ENCODE measurements at regions not wholly inside any gene's neighbourhood (a gene's known extent, or its start where the extent isn't known, plus 50 kb on each side); places are given as distances from the start of the nearest gene placed in this dataset.

GRCh38 chr9:108400297-108400696, 455.5 kb downstream of the ACTL7B start:
- no peaks in the 10 kb centered on the region for H3K36me3 ChIP-seq (replicated peaks in 1 of 2; ENCODE audit: control insufficient read depth in 1 of 2, insufficient read depth in 2 of 2, low read length in 2 of 2)
- BruUV-seq (replicated peaks): no TSS peak
- intact Hi-C loops (cut with micrococcal nuclease; ENCODE audit: unreplicated experiment): no loop called here
- H3K27me3 ChIP-seq (ENCODE audit: control insufficient read depth in 1 of 2, insufficient read depth in 2 of 2, low read length in 2 of 2): no peaks in the 10 kb centered on the region
- no peak overlapping the region for H3K4me3 ChIP-seq (replicated peaks in 1 of 3; ENCODE audit: insufficient read depth in 1 of 3, low read depth in 2 of 3, low read length in 3 of 3)
- H3K9me3 ChIP-seq (ENCODE audit: low read length): no peaks in the 10 kb centered on the region
- in situ Hi-C loops (cut with HindIII; ENCODE audit: extremely low pct_ligation_motif_present, low pct_unique_long_range_greater_than_20kb): no loop called here
- TF ChIP-seq, protein P1, sequence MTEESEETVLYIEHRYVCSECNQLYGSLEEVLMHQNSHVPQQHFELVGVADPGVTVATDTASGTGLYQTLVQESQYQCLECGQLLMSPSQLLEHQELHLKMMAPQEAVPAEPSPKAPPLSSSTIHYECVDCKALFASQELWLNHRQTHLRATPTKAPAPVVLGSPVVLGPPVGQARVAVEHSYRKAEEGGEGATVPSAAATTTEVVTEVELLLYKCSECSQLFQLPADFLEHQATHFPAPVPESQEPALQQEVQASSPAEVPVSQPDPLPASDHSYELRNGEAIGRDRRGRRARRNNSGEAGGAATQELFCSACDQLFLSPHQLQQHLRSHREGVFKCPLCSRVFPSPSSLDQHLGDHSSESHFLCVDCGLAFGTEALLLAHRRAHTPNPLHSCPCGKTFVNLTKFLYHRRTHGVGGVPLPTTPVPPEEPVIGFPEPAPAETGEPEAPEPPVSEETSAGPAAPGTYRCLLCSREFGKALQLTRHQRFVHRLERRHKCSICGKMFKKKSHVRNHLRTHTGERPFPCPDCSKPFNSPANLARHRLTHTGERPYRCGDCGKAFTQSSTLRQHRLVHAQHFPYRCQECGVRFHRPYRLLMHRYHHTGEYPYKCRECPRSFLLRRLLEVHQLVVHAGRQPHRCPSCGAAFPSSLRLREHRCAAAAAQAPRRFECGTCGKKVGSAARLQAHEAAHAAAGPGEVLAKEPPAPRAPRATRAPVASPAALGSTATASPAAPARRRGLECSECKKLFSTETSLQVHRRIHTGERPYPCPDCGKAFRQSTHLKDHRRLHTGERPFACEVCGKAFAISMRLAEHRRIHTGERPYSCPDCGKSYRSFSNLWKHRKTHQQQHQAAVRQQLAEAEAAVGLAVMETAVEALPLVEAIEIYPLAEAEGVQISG (CRISPR knock-in tag; IDR thresholded peaks at IDR 0.05): no peak
- TF ChIP-seq STAG1 (CRISPR knock-in tag; IDR thresholded peaks at IDR 0.05) (no peak), PPARG (CRISPR knock-in tag; conservative IDR thresholded peaks at IDR 0.05) (no peak), ERF (CRISPR knock-in tag; IDR thresholded peaks at IDR 0.05) (no peak)
- ATAC-seq (0 out of 3 replicates have a peak, but pooled peaks have one; percentile 24), DNase-seq (ENCODE audit: low spot score) (no peak), FAIRE-seq (no peak)
- H4K20me1 ChIP-seq (ENCODE audit: insufficient read depth, low read length): no peaks in the 10 kb centered on the region
- H3K27ac ChIP-seq (ENCODE audit: extremely low read length, insufficient read depth, low read length): no peak overlapping the region
- H3K9ac ChIP-seq (ENCODE audit: insufficient read depth, low read depth, low read length): no peak overlapping the region
- no peaks in the 10 kb centered on the region for H3K79me2 ChIP-seq (ENCODE audit: insufficient read depth, low read length)
- POLR2A ChIA-PET: no interaction called here
- no peak overlapping the region for H3K4me2 ChIP-seq (ENCODE audit: low read depth, low read length)
- no peak overlapping the region for H2AFZ ChIP-seq (ENCODE audit: low read length)
- CTCF ChIA-PET (ENCODE audit: low intra/inter-chr PET ratio, low total read pairs): no interaction called here
- H3K4me1 ChIP-seq (ENCODE audit: insufficient read depth, low read length): no peaks in the 10 kb centered on the region

- Histone ChIP-seq H3K36me3 (replicated peaks in 1 of 2; ENCODE audit: control insufficient read depth in 1 of 2, insufficient read depth in 2 of 2, low read length in 2 of 2) (no peaks in the 10 kb centered on the region), H3K79me2 (ENCODE audit: insufficient read depth, low read length) (no peaks in the 10 kb centered on the region), H3K27me3 (ENCODE audit: control insufficient read depth in 1 of 2, insufficient read depth in 2 of 2, low read length in 2 of 2) (no peaks in the 10 kb centered on the region), H3K9me3 (ENCODE audit: low read length) (no peaks in the 10 kb centered on the region), H3K9ac (ENCODE audit: insufficient read depth, low read depth, low read length) (no peak overlapping the region), H2AFZ (ENCODE audit: low read length) (no peak overlapping the region), H3K4me2 (ENCODE audit: low read depth, low read length) (no peak overlapping the region), H3K4me1 (ENCODE audit: insufficient read depth, low read length) (no peaks in the 10 kb centered on the region), H3K27ac (ENCODE audit: extremely low read length, insufficient read depth, low read length) (no peak overlapping the region), H4K20me1 (ENCODE audit: insufficient read depth, low read length) (no peaks in the 10 kb centered on the region), H3K4me3 (replicated peaks in 1 of 3; ENCODE audit: insufficient read depth in 1 of 3, low read depth in 2 of 3, low read length in 3 of 3) (no peak overlapping the region)
- TF ChIP-seq ZFP36L1 (CRISPR knock-in tag; IDR thresholded peaks at IDR 0.05) (no peak), HOXA7 (CRISPR knock-in tag; IDR thresholded peaks at IDR 0.05) (no peak)
- intact Hi-C loops (cut with micrococcal nuclease; ENCODE audit: unreplicated experiment): no loop called here
- WGBS (ENCODE audit: low lambda C conversion rate): 59% methylated on average over 2 of the region's 2 CpGs
- ATAC-seq (no peak), FAIRE-seq (no peak), DNase-seq (ENCODE audit: low spot score) (no peak)
- BruUV-seq (replicated peaks): no TSS peak
- in situ Hi-C loops (cut with HindIII; ENCODE audit: extremely low pct_ligation_motif_present, low pct_unique_long_range_greater_than_20kb): no loop called here
- ChIA-PET POLR2A (no interaction called here), CTCF (ENCODE audit: low intra/inter-chr PET ratio, low total read pairs) (no interaction called here)
These were observed 455.9 kb downstream of the ACTL7B start for GRCh38 chr9:108399851-108400250.

Data from HepG2 (cell line).